Activated gamma-delta T cell treated with anti-CD3 and anti-CD28 coated beads, Interleukin-2, amount 50 U/mL, for 16 hours (primary cell): ENCODE measurements at regions not wholly inside any gene's neighbourhood (a gene's known extent, or its start where the extent isn't known, plus 50 kb on each side); places are given as distances from the start of the nearest gene placed in this dataset.
"Not testable (repeated sequence)": the region's sequence is repeated elsewhere in the genome, so short reads cannot be mapped to it uniquely, and the experiment has no call there.

Experiments used
- DNase-seq: peaks from one replicate; pipeline ENCODE4 v3.0.0-alpha.2; 2020; ENCODE audit warnings: low read depth

DNA sequence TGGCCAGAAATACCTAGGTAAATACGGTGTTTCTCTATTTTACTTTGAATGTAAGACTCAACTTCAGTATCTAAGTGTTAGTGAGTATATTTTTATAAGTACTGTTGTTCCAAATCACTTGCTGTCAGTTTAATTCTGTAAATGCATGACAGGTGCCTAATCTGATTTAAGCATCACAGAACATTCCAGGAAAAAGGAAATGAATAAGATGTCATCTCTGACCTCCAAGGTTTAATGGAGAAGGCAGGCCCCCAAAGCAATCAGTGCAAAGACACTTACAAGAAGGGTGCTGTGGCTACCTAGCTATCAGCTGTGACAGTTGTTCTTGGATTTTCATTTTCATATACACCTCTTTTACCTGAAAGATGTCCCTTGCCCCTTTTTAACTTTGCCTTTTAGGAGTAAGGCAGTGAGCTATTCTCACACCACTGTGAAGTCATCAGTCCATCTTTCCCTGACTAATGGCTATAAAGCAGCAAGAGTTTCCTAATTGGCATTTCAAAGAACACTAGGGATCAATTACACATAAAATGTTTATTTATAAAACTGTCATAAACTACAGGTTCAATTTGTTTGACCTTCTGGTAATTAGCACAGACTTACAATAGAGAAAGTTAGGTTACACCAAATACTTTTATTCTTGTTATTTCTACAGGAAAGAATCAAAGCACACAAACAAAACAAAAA, 427.6 kb downstream of the SPRY2 start:
- no peak for DNase-seq

DNA sequence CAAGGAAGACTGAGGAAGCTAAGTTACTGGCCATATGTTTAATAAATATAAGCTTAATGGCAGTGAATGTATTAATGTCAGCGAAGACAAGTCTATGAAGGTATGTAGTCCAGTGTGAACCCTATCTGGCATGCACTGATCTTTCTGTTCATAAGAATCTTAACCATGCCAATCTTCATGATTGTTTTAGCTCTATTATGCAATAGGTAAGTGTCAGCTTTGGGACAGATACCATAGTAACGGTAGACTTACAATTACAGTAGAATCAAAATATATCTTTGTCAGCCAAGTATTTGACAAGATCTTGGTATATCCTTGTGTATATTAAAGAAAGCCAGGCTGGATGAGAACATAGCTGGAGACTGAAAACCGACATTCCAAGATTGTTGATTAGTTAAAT, 428.5 kb downstream of the SPRY2 start:
- no peak for DNase-seq

DNA sequence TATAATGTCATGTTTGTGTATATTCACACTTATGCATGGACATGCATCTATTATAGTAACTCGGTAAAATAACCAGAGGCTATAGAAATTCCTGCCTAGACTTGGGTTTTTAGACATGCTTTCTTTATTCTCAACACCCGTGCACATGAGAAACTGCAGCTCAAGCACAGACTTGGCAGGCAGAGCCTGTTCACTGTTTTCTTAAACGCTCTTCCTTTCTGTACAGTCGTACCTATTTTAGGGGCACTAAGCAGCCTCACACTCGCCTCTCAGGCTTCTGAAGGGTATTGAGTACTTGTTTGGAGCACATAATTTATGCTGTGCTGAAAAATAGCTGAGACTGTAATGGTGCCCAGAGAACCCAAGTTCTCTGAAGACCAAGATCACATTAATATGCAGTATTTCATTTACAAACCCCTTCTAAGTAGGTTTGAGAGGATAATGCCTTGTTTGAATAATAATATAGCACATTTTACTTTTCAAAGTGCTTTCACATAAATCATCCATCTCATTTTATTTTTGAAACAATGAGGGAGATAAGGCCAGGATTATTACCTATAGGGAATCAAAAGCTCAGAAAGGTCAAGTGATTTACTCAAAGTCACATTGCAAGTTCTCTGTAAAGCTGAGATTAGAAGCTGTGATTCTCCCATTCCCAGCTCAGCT, 429.9 kb downstream of the SPRY2 start:
- DNase-seq = no peak

DNA sequence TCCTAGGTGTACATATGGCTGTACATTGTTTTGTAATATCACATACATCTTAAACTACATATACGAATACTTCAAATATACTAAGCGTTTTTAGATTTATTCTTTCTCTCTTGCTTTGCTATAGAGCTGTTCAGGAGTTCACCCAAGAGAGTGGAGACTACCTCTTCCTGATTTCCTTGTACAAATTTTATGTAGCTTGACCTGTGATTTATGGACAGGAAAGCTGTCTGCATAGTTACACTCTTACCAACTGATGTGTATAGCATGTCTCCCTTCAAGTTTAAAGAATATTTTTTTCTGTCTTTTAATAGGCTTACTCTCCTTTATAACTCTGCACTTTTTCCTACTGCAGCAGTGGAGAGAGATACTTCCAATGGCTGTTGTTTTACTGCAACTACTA, 428.7 kb downstream of the NDFIP2 start:
- DNase-seq = no peak

DNA sequence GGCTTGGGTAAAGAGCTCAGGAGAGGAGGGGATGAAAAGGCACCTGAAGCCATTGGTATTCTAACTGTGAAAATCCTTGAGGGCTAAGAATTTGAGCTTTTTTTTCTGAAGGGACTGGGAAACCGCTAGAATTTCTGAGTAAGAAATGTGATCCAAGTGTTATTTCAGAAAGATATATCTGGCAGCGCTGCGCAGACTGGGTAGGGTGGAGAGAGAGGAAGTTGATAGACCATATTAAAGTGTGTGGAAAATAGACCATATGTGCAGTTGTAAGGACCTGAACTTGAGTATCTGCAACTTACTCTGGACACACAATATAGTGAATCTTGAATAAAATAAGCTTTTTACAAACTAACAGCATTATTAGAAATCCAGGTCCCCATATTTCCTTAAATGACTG, 427.4 kb downstream of the NDFIP2 start:
- no peak for DNase-seq

DNA sequence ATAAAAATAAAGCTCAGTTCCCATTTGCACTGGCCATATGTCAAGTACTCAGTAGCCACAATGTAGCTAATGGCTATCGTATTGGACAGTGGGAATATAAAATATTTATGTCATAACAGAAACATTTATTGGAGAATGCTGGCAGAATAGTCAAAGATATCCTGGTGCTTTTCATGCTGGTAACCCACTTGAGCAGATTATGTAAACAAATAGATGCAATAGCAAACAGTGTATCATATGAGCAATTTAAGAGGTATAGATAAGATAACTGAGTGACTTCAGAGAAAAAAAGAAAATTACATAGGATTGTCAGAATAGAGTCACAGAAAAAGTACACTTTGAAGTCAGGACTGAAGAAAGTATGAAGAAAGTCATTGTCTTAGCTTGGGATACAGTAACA, 426.6 kb downstream of the NDFIP2 start:
- DNase-seq = no peak

DNA sequence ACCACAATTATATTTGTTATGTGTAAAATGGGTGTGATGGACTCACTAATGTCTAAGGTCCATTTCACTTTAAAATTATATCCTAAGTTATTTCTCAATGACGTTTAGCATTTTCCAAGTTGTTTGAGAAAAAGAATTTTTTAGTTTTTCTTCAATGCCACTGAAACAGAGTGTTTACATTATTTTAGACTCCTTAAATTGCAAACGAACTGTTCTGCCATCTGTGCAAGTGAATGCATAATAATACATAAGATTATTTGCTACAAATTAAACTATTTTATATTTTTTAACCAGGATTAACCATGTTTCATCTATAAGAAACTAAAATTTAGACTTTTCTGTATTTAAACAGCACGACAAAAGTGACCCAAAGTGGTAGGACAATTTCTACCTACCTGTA, 425.4 kb downstream of the NDFIP2 start:
- no peak for DNase-seq

DNA sequence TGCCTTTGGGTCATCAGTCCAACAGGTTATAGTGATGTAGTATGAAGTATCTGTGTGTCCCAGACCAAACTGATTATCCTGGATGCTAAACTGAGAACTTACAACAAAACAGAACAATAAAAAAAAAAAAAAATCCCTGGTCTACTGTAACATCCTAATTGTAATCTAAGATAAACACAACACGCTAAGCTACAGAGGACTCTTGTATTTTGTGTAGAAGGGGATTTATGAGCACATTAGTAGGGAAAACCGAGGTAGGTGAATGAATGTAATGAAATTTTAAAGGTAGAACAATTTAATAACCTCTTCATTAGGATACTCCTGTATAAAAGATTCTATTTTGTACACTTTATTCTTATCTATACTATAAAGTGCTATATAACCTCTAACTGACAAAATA, 424.1 kb downstream of the NDFIP2 start:
- DNase-seq = no peak

DNA sequence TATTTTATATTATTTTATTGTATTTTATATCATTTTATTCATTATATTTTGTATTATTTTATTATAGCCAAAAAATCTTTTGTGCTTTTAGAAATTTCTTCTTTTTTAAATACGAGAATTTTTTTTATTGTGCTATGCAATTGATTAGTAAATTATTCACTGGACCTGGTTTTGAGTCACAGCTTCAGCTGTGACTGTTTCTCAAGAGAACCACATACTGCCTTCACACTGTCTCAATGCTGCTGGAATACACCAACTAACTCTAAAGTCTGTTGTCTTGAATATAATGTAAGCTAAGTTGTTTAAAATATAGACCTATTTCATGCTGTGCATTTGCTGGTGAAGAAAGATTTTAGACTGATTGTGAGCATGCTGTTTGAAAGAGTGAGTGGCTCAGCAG, 423.6 kb downstream of the NDFIP2 start:
- DNase-seq = no peak

DNA sequence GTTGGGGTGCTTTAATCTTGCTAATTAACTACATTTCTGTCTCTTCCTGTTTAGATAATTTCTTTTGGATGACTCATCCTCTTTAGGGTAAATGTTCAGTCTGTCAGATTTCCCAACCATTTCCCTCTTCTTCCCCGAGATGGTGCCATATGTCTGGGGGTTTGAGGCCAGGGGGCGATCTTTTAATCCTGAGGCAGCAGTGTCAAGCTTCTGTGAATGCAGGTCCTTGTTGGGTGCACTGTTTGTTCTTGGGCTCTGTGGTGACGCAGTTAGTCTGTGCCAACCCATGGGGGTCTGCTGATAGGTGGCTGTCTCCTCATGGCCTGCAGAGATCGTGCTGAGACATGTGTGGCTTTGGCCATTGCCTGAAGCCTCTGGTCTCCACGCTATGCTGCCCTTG, 420.4 kb downstream of the NDFIP2 start:
- DNase-seq = no peak

DNA sequence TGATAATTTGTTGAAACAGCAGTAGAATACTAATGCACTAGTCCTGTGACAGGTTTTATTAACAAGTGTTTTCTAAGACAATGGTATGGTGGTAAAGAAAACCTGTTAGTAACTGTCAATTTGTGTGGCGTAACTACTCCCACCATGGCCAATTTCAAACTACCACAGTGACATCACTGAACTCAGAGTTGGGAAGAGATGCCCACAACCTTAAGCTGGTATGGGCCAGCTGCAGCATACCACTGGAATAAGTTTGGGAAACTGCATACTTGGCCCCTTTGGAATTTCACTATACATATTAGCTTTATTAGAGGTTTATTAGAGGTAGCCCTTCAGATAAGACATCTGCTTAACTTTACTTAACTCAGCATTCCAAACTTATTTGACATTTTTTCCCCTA, 419.4 kb downstream of the NDFIP2 start:
- no peak for DNase-seq

DNA sequence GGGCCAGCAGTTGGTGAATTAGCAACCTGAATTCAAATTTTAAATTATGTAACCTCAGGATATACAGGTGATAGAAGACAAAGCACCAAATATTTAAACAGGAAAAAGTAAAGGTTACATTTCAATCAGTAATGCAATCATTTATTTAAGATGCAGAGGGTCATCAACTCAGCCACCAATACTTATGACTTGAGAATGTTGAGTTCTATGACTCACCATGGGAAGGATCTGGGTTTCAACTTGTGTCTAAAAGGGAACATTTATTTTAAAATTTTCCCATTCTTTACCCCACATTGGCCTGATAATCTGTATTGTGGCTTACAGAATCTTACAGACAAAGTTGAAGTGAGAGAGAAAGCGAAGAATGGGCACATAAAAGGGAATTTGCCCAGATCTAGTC, 418.0 kb downstream of the NDFIP2 start:
- DNase-seq = no peak

DNA sequence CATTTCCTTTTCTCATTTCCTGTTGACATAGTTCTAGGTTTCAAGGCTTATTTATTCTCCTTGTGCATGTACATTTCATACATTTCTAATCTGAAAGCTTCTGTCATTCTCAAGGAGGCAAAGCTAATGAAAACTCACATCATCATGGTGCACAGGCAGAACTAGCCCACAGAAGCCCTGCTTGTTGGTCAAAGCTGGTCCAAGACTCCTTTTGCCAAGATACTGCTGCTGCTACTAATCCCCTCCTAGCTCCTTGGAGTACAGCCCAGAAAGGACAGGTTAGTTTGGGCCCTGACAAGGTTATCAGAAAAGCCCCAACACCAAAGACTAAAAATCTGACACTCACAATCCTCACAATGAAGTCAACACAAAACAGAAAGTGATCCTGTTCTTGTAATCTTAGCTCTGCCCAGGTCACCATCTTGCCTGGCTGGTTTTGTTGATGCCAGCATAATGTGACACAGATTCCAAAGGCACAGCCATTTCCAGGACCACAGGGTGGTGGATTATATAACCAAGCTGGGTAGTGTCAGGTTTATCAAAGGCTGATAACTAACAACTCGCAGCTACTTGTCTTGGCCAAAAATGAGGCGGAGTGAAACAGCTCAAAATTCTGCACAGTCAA, 417.4 kb downstream of the NDFIP2 start:
- no peak for DNase-seq

DNA sequence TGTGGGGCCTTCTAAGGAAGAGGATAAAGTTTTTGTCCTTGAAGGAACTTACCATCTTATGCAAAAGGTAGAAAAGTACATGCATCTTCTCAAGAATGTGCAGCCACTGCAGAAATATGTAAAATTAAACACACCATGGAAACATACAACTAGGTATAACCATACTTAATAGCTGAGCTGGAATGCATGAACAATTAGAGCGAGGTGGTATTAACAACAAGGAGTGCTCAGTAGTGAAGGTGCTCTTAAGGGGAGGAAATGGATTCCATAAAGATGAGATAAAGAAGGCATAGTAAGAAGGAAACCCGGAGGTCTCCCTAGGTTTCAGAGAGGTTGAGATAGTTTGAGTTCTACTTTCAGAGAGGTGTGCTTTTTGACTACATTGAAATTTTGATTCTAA, 415.9 kb downstream of the NDFIP2 start:
- DNase-seq = no peak

DNA sequence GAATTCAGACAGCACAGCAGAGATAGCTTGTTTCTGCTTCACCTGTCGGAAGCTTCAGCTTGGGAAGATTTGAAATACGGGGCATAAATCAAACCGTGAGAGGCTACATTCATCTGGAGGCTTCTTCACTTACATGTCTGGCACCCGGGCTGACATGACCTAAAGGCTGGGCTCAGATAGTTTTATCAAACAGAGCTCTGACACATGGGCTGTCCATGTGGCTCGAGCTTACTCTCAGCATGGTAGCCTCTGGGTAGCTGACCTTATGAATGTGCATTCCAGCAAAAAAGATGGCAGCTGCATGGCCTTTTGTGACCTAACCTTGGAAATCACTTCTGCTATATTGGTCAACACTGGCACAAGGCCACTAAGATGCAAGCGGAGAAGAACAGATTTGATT, 414.5 kb downstream of the NDFIP2 start:
- no peak for DNase-seq

DNA sequence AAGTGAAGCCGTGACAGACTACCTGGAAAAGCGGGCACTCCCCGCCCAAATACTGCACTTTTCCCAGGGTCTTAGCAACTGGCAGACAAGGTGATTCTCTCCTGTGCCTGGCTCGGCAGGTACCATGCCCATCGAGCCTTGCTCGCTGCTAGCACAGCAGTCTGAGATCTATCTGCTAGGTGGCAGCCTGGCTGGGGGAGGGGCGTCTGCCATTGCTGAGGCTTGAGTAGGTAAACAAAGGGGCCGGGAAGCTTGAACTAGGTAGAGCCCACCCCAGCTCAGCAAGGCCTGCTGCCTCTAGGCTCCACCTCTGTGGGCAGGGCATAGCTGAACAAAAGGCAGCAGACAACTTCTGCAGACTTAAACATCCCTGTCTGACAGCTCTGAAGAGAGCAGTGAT, 406.3 kb downstream of the NDFIP2 start:
- not testable (repeated sequence) for DNase-seq

DNA sequence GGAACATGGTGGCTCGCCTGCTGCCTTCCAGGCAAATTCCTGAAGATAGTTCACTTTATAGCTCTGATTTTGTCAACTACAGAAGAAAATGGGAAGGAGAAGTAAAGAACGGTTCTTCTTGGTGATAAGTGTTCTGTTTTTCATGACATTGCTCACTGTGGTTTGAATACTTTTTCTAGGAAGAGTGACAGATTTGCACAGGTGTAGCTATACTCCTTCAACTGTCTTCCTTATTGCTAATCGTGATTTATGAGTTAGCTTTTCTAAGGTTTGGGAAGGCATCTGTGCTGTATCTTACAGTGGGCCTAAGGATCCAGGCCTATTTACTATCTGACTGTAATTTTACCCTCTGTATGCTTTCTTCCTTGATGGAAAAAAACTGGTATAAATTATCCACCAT, 405.6 kb downstream of the NDFIP2 start:
- DNase-seq = no peak

DNA sequence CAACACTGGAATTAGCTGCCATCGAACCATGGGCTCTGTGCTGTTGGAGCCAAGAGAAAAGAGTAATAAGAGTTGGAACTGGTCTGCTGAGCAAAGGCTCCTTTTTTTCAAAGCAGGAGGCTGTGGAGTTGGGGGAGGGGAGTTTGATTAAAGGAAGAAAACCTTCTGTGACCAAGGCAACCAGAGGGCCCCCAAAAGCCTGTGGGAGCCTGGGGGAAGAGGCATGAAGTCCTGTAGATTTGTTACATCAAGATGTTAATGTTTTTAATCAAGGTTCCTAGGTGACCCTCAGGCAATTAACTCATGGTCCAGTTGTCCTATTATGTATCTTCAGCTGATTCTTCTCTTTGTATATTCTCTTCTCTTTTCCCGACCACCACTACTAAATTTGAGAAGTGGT, 403.9 kb downstream of the NDFIP2 start:
- no peak for DNase-seq

DNA sequence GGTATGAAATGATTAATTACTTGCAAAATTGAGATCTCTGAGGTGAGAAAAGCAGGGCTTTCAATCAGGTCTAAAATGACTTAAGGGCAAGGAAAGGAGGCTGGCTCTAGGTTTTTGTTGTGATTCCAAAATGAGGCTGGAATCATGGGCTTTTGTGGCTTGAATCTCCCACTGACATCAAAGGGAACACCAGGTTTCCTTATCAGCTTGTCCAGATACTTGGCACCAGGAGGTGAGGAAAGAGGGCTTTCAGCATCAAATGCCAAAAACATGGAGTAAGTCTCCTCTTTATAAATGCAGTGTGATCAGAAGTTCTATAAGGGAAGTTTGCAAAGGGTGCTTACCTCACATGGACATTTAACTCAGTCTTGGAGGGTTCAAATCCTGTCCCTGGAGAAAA, 402.3 kb downstream of the NDFIP2 start:
- no peak for DNase-seq

DNA sequence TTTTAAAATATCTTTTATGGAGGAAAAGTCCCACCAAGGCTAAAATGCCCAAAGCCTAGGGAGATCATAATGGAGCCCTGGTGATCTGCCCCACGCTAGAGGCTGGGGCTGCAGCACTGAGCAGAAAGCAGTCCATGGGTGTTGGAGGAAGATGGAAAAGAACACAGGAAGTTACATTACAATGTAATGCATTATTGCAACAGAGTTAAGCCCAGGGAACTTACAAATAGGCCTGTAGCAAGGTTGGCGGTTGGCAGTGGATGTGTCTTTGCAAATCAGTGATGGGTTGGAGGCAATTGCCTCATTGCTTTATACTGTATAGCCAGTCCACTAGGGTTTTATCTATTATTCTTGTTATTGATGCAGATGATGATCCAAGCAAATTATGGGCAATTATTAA, 399.9 kb downstream of the NDFIP2 start:
- no peak for DNase-seq

DNA sequence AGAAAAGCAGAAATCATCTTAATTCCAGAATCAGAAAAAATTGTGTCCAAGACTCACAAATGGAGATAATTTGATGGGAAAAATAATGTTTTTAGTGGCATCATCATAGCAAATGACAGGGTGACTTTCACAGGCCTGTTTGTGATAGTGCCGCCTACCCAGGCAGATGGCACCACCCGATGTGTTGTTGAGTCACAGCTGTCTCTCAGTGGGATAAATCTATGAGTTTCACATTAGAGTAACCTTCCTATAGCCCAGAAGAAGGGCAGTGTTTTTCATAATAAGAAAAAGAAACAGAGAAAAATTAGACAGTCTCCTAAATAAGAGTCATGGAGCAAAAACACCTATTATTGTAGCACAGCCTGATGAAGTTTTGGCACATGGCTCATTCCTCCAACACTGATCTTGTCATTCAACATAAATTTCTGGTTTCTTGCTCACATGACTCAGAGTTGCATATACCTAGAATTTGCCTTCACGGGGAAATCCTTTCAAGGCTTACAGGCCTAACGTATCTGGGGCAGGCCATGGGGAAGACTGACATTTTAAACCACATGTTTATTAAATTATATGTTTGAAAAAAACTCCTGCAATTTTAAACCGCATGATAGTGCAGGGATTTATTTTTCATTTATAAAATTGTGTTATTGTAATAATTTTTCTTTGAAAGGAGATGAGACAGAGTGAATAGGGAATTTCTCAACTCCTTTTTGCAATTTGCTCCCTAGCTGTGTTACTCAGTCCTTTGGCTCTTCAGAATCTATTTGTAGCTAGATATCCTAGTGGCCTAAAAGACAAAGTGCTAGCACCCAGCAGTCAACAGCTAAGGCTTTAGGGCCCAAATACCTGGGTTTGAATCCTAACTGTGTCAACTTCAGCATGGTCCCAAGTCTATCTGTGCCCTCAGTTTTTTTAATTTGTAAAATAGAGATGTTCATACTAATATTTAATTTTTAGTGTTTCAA, 393.7 kb downstream of the NDFIP2 start:
- DNase-seq = no peak

DNA sequence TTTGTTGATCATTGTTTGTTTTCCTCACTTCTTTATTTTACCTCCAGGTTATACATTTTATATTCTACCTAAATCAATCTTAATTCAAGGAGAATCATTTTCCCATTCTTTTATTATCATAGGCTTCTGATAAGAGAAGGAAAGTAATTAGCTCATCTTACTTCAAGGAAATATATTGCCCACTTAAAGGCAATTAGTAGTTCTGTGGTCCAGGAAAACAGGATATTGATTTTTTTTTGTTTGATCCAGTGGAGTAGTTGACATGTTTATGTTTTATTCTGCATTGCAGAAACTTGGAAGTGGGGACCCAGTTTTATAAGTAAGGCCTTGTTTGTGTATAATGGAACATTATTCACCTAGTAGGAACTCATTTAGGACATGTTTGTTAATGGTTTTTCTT, 390.6 kb downstream of the NDFIP2 start:
- DNase-seq = no peak

DNA sequence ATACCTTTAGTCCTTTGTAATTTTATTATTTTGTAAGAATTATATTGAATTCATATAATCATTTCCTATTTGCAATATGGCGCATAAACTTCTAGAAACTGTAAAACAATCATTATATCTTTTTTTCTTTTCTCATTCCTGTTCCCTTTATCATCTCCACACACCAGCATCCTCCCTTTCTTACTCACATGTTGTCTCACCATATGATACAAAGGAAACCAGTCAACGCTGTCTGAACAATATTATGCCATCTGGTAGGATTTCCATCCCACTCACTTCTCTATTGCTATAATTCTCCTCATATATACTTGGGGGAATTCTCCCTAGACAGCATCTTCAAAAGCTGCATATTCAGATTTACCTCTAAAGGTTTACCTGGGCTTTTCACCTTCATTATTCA, 389.8 kb downstream of the NDFIP2 start:
- DNase-seq = no peak
